ENCODE measurements at regions not wholly inside any gene's neighbourhood (a gene's known extent, or its start where the extent isn't known, plus 50 kb on each side); places are given as distances from the start of the nearest gene placed in this dataset.

- Histone ChIP-seq H3K79me2 (ENCODE audit: control insufficient read depth, insufficient read depth, low read length) (no peaks in the 10 kb centered on the region), H3K9ac (replicated peaks; ENCODE audit: extremely low read depth, insufficient read depth, low read length) (no peak overlapping the region), H3K27me3 (ENCODE audit: control insufficient read depth in 2 of 2, insufficient read depth in 2 of 2, low read length in 2 of 2) (no peaks in the 10 kb centered on the region), H3K9me1 (replicated peaks; ENCODE audit: control insufficient read depth, extremely low read depth, insufficient read depth, low read length) (no peaks in the 10 kb centered on the region), H3K27ac (ENCODE audit: insufficient read depth, low read depth, low read length) (no peak overlapping the region), H3K4me1 (ENCODE audit: control insufficient read depth, extremely low read depth, insufficient read depth, low read length) (no peaks in the 10 kb centered on the region), H3K4me2 (ENCODE audit: insufficient read depth, low read length) (no peak overlapping the region), H3K36me3 (ENCODE audit: control insufficient read depth in 2 of 2, extremely low read depth in 1 of 2, insufficient read depth in 2 of 2, low read length in 2 of 2) (no peaks in the 10 kb centered on the region), H4K20me1 (replicated peaks; ENCODE audit: control insufficient read depth, extremely low read depth, insufficient read depth, low read length) (no peaks in the 10 kb centered on the region), H2AFZ (ENCODE audit: low read depth, low read length) (no peak overlapping the region), H3K9me3 (replicated peaks; ENCODE audit: control insufficient read depth, insufficient read depth, low read length) (no peaks in the 10 kb centered on the region), H3K4me3 (replicated peaks in 1 of 3; ENCODE audit: insufficient read depth in 1 of 3, low read depth in 1 of 3, low read length in 3 of 3) (no peak overlapping the region)
- ChIA-PET CTCF (no interaction called here), POLR2A (no interaction called here)
- FAIRE-seq (no peak), DNase-seq (ENCODE audit: low read depth, low spot score) (no peak)
- dilution Hi-C loops (cut with MboI; ENCODE audit: extremely low pct_ligation_motif_present, low sequenced_read_pairs) (no loop called here), intact Hi-C loops (cut with micrococcal nuclease) (no loop called here)
- TF ChIP-seq GATA2 (IDR thresholded peaks at IDR 0.05; ENCODE audit: insufficient read depth, insufficient read length, low read depth, low read length) (no peak), EZH2 (IDR thresholded peaks at IDR 0.05; ENCODE audit: borderline replicate concordance, low read depth, low read length, severe bottlenecking) (no peak), JUN (IDR thresholded peaks at IDR 0.05; ENCODE audit: borderline replicate concordance, insufficient read depth, insufficient read length, low read depth) (no peak), POLR2A (IDR thresholded peaks at IDR 0.05; ENCODE audit: low read depth, low read length) (no peak), FOS (IDR thresholded peaks at IDR 0.05; ENCODE audit: borderline replicate concordance, insufficient read depth, low read length) (no peak), MYC (IDR thresholded peaks at IDR 0.05; ENCODE audit: low read depth, low read length) (no peak), CTCF (IDR thresholded peaks at IDR 0.05; ENCODE audit: extremely low read depth in 1 of 2, insufficient read depth in 1 of 2, low read depth in 1 of 2, low read length in 2 of 2) (no peak), POLR2AphosphoS5 (IDR thresholded peaks at IDR 0.05; ENCODE audit: insufficient read depth, low read depth, low read length) (no peak), MAX (IDR thresholded peaks at IDR 0.05; ENCODE audit: insufficient read depth, insufficient read length) (no peak)
- no TSS peak for BruUV-seq (replicated peaks)
Observed at GRCh38 chr4:75232546-75232945, 281.7 kb downstream of the RCHY1 start.

All from endothelial cell of umbilical vein (primary cell).